ENCODE measurements at regions not wholly inside any gene's neighbourhood (a gene's known extent, or its start where the extent isn't known, plus 50 kb on each side); places are given as distances from the start of the nearest gene placed in this dataset.
A peak's percentile ranks its signal among the peaks of the same experiment; 100 is the strongest.

GRCh38 chr2:144256996-144257707 is 262.8 kb downstream of the ZEB2 start:
- ChIA-PET CTCF (no interaction called here), POLR2A (interaction anchor here (0.6 kb wide), 2 partner anchors 165 to 455 kb away, joined by 3 to 9 read pairs; no protein-coding TSS in a partner anchor)
- DNase-seq (ENCODE audit: low read depth): peak; percentile 20
- Histone ChIP-seq H3K4me3 (ENCODE audit: low read depth, low read length) (no peak overlapping the region), H3K27me3 (ENCODE audit: control insufficient read depth, insufficient read depth, low read length) (no peaks in the 10 kb centered on the region), H3K36me3 (ENCODE audit: control insufficient read depth, insufficient read depth, low read length) (no peaks in the 10 kb centered on the region)
- TF ChIP-seq, protein P1, sequence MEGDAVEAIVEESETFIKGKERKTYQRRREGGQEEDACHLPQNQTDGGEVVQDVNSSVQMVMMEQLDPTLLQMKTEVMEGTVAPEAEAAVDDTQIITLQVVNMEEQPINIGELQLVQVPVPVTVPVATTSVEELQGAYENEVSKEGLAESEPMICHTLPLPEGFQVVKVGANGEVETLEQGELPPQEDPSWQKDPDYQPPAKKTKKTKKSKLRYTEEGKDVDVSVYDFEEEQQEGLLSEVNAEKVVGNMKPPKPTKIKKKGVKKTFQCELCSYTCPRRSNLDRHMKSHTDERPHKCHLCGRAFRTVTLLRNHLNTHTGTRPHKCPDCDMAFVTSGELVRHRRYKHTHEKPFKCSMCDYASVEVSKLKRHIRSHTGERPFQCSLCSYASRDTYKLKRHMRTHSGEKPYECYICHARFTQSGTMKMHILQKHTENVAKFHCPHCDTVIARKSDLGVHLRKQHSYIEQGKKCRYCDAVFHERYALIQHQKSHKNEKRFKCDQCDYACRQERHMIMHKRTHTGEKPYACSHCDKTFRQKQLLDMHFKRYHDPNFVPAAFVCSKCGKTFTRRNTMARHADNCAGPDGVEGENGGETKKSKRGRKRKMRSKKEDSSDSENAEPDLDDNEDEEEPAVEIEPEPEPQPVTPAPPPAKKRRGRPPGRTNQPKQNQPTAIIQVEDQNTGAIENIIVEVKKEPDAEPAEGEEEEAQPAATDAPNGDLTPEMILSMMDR (IDR thresholded peaks at IDR 0.05; ENCODE audit: insufficient read depth, low read depth, low read length): no peak

- no peak for DNase-seq (ENCODE audit: low read depth)
- ChIA-PET POLR2A (no interaction called here), CTCF (no interaction called here)
These were observed 265.3 kb downstream of the ZEB2 start for GRCh38 chr2:144254342-144255235.

GRCh38 chr2:144253743-144254142 is 266.2 kb downstream of the ZEB2 start:
- POLR2A ChIA-PET: no interaction called here

More at GRCh38 chr2:144254342-144255235, 265.3 kb downstream of the ZEB2 start:
- no peak overlapping the region for H3K4me3 ChIP-seq (ENCODE audit: low read depth, low read length)
- TF ChIP-seq, protein P1 (IDR thresholded peaks at IDR 0.05; ENCODE audit: insufficient read depth, low read depth, low read length): no peak
- no peaks in the 10 kb centered on the region for H3K27me3 ChIP-seq (ENCODE audit: control insufficient read depth, insufficient read depth, low read length)
- no peaks in the 10 kb centered on the region for H3K36me3 ChIP-seq (ENCODE audit: control insufficient read depth, insufficient read depth, low read length)

DNA sequence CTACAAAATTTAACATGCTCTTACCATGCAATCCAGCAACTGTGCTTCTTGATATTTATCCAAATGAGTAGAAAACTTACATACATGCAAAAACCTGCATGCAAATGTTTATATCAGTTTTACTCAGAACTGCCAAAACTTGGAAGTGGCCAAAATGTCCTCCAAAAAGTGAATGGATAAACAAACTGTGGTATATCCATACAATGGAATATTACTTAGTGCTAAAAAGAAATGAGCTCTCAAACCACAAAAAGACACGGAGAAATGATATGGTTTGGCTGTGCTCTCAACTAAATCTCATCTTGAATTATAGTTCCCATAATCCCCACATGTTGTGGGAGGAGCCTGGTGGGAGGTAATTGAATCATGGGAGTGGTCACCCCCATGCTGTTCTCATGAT is 267.2 kb downstream of the ZEB2 start:
- ChIA-PET POLR2A (no interaction called here), CTCF (interaction anchor here (0.7 kb wide), 1 partner anchor 14 kb away, joined by 3 read pairs; no protein-coding TSS in a partner anchor)
- Histone ChIP-seq H3K36me3 (ENCODE audit: control insufficient read depth, insufficient read depth, low read length) (no peaks in the 10 kb centered on the region), H3K27me3 (ENCODE audit: control insufficient read depth, insufficient read depth, low read length) (no peaks in the 10 kb centered on the region), H3K4me3 (ENCODE audit: low read depth, low read length) (no peak overlapping the region)
- TF ChIP-seq, protein P1 (IDR thresholded peaks at IDR 0.05; ENCODE audit: insufficient read depth, low read depth, low read length): no peak
- DNase-seq (ENCODE audit: low read depth): no peak

More at GRCh38 chr2:144253743-144254142, 266.2 kb downstream of the ZEB2 start:
- no peaks in the 10 kb centered on the region for H3K27me3 ChIP-seq (ENCODE audit: control insufficient read depth, insufficient read depth, low read length)
- CTCF ChIA-PET: no interaction called here
- TF ChIP-seq, protein P1 (IDR thresholded peaks at IDR 0.05; ENCODE audit: insufficient read depth, low read depth, low read length): no peak
- DNase-seq (ENCODE audit: low read depth): no peak
- H3K36me3 ChIP-seq (ENCODE audit: control insufficient read depth, insufficient read depth, low read length): no peaks in the 10 kb centered on the region
- H3K4me3 ChIP-seq (ENCODE audit: low read depth, low read length): no peak overlapping the region

- Histone ChIP-seq H3K27me3 (ENCODE audit: control insufficient read depth, insufficient read depth, low read length) (no peaks in the 10 kb centered on the region), H3K36me3 (ENCODE audit: control insufficient read depth, insufficient read depth, low read length) (no peaks in the 10 kb centered on the region), H3K4me3 (ENCODE audit: low read depth, low read length) (no peak overlapping the region)
- no peak for DNase-seq (ENCODE audit: low read depth)
- CTCF ChIA-PET: no interaction called here
- POLR2A ChIA-PET: no interaction called here
- TF ChIP-seq, protein P1 (IDR thresholded peaks at IDR 0.05; ENCODE audit: insufficient read depth, low read depth, low read length): no peak
These were observed 270.8 kb downstream of the ZEB2 start for GRCh38 chr2:144249035-144249637.
